Suppressor macrophage treated with lipopolysaccharide for 4 hours (primary cell): ENCODE measurements at regions not wholly inside any gene's neighbourhood (a gene's known extent, or its start where the extent isn't known, plus 50 kb on each side); places are given as distances from the start of the nearest gene placed in this dataset.
"Not testable (repeated sequence)": the region's sequence is repeated elsewhere in the genome, so short reads cannot be mapped to it uniquely, and the experiment has no call there.

Source experiments
- DNase-seq: peaks from one replicate; pipeline ENCODE4 v3.0.0-alpha.2; 2020

DNA sequence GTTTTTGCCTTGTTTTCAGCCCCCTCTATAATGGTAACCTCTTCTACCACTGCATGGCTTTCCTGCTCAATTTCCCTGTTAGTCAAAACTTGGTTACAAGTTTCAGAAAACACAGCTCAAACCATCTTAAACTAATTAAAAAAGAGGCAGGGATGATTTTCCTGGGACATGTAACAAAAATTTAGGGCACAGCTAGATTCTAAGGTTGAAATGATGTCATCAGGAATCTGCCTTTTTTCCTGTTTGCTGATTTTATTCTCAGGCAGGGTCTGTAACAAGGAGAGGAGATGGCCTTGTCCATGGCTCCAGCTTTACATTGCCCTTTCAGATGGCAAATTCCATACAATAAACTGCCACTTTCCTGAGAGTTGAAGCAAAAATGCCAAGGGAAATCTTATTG, 157.9 kb upstream of the CREB1 start:
- DNase-seq, result no peak

DNA sequence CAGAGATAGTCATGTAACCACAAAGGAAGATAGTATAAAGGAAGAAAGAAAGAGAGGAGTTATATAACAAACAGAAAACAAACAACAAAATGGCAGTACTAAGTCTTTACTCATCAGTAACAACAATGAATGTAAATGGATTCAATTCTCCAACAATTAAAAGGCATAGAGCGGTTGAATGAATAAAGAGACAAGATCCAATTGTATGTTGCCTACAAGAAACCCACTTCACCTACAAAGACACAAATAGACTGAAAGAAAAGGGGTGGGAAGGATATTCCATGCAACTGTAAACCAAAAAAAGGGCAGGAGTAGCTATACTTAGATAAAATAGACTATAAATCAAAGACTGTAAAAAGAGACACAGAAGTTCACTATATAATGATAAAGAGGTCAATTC, 157.3 kb upstream of the CREB1 start:
- DNase-seq, result no peak

DNA sequence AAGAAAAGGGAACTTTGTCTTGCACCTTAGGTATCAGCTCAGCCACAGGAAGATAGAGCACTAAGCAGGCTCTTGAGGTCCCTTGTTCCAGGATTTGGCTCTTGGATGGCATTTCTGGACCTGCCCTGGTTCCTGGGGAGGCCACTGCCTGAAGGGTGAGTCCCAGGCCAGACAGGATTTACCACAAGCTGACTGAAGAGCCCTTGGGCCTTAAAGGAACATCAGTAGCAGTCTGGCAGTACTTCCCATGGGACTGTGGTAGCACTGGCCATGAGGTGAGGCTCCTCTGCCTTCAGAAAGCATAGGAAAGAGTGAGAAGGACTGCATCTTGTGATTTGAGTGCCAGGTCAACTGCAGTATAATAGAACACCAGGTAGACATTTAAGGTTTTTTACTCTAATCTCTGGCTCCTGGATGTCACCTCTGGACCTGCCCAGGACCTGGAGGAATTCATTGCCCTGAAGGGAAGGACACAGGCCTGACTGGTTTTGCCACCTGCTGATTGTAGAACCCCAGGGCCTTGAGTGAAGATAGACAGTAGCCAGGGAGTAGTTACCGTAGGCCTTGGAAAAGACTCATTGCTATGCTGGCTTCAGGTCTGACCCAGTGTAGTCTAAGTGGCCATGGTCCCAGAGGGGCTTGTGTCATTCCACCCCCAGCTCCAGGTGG, 154.4 kb upstream of the CREB1 start:
- no peak for DNase-seq

DNA sequence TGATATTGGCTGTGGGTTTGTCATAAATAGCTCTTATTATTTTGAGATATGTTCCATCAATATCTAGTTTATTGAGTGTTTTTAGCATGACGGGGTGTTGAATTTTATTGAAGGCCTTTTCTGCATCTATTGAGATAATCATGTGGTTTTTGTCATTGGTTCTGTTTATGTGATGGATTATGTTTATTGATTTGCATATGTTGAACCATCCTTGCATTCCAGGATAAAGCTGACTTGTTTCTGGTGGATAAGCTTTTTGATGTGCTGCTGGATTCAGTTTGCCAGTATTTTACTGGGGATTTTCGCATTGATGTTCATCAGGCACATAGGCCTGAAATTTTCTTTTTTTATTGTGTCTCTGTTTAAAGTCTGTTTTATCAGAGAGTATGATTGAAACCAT, 151.1 kb upstream of the CREB1 start:
- DNase-seq, result not testable (repeated sequence)

DNA sequence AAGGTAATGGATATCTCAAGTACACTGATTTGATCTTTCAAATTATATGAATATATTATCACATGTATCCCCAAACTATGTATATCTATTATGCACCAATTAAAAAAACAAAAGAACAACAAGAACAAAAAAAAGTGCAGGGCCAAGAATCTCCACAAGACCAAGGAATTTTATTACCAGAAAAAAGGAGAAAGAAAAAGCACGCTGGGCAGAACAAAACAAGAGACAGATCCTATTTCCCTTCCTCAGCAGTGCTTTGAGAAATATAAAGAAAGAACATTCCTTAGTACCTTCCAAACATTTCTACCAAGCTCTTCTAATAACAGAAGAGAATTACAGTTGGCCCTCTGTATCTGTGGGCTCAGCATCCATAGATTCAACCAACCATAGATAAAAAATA, 144.7 kb upstream of the CREB1 start:
- DNase-seq, result no peak

DNA sequence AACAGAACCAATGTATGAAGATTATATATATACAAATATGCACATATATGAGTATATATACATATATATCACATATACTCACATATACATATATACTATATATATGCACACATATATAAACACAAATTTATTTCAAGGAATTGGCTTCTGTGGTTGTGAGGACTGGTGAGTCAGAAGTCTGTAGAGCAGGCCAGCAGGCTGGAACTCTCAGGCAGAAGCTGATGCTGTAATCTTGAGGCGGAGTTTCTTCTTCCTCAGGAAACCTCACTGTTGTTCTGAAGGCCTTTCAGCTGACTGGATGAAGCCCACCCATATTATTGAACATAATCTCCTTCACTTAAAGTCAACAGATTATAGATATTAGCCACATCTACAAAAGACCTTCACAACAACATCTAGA, 143.9 kb upstream of the CREB1 start:
- DNase-seq, result peak; percentile 61

DNA sequence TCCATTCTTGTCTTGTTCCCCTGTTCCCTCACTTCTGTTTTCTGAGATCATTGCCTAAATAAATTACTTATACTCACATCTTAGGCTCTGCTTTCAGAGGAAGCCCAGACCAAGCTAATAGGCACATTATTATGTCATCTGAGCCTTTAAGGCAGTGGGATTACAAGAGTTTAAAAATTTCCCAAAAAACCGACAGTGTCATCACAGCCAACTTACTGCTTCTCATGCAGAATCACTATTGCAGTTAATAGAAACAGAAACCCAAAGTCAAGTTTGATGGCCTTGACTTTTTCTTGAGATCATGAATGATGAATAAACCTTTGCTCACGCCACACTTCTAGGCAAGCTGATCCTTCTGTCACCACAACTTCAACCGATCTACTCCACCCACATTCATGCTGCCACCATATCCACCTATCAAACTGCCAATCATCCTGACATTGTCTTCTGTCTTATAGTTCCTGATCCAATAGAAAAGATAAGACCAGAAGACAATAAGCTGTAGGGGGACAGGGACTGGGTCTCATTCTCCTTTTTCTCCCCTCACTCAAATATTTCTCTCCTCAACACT, 142.7 kb upstream of the CREB1 start:
- DNase-seq, result peak; percentile 91

DNA sequence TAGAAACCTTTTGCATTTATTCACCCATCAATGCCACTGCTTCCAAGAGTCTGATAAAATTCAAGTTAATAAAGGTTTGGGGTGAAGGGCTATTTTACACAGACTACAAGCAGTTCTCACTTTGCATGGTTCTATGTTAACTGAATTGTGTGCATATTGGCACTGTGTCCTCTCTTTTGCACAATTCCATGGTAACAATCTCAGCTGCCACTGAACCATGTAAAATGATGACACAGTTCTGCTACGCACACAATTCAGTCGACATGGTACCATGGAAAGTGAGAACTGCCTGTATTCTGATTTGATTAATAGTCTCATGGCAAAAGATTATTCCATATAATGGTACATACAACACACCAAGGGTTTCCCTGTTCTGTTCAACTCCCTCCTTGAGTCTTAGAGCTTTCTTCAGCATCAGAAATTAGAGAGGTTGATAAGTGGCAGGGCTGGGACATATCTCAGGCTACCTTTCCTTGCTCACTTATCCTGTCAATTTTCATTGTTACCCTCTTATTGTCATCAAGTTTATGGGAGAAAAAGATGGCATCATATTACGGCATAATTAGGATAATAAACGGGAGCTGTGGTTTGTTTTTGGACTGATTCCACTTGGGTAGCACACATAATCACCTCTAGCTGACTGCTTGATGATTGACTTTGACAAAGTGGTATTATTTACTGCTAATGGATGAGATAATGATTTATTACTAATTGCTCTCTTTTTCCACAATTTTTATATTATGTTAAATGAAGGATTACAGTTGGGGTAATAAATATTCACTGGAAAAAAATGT, 139.3 kb upstream of the CREB1 start:
- no peak for DNase-seq

DNA sequence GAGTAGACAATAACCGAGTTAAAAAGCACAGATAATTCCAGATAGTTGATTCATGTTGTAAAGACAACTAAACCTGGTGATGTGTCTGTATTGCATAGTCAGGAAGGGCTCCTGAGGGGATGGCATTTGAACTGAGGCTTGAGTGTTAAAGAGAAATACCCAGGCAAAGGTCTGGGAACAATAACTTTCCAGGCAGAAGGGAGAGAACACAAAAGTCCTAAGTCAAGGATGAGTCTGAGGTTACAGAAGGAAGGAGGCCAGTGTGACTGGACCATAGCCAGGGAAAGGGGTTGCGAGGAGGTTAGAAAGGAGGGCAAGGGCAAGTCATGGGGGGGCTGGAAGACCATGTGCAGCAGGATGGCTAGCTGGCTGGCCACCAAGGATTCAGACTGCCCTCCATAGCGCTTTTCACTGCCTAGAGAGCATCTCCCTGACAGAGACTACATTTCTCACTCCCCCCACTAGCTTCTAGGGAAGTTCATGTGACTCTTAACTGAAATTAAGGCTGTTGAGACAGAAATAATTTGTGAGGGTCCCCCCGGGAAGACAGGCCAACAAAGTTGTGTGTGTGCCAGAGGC, 135.5 kb upstream of the CREB1 start:
- DNase-seq, result no peak

DNA sequence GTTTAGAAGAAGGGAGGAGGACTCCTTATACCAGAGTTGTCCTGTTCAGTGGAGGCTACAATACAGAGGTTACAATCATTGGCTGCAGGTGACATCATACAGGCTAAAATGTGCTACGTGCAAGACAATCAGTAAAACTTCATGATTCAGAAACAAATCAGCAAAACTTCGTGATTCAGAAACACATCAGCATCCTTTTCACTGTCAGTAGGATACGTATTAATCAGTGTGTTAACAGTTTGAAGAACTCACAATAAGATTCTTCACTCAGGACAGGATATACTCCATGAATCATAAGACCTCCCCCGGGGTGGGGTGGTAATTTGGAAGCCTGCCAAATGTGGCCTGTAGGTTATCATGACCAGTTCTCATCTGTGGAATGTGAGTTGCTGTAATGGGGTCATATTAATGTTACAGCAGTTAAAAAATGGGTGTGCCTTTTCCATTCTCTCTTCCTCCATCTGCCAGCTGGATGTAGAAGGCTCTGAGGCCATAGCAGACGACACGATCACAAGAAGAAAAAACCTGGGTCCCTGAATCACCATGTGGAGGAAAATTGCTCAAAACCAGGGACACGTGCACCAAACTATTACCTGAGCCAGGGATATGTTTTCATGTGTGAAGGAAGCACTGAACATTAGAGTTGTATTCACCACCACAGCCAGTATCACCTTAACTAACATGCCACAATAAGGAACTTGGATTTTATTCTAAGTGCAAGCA, 134.8 kb upstream of the CREB1 start:
- DNase-seq, result peak; percentile 57

DNA sequence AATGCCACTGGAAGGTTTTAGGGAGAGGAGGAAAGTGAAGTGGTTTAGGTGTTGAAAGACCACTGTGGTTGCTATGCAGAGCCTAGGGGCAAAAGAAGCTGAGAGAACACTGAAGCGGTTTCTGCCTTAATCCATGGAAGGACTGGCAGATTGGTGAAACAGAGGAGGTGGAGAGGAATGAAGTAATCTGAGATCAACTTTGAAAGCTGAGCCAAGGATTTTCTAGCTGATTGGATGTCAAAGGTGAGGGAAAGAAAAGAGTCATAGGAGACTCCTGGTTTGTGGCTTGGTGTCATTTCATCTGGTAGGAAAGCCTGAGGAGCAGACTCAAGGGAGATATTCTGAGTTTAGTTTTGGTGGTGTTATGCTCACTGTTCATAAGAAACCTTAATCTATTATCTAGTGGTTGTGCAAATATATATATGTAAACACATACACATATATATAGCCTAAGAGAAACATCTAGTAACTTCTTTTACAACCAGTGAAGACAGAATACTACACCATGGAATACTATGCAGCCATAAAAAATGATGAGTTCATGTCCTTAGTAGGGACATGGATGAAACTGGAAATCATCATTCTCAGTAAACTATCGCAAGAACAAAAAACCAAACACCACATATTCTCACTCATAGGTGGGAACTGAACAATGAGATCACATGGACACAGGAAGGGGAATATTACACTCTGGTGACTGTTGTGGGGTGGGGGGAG, 134.1 kb upstream of the CREB1 start:
- no peak for DNase-seq

DNA sequence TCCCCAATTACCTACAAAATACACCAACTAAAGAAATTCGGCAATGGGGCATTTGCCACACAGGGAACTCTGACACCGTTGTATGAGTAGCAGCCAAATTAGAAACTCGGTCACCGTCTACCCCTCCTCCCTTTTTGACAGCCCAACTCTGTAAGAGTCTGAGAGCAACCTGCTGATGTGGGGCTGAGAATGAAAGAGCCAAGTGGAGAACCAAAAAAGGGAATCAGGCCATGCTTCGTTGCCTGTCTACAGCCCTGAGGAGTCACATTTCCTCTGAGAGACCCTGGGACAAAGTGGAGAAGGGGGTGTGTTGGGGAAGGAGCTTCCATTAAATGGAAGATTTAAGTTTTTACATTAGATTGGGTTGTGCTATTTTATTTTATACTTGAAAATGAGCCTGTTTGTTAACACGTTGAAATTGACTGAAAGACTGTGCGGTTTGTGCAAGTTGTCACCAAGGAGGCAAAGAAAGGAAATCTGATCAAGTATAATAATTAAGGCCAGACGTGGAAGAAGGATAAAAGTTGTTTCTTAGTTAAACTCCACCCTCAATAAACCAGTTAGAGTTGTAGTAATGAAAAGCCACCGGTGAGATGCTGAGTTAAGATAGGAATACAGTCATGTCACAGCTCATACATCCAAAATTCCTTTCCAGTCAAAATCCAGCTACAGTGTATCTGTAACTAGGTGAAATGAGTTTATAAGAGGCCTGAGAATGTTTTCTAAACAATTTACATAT, 131.7 kb upstream of the CREB1 start:
- no peak for DNase-seq

DNA sequence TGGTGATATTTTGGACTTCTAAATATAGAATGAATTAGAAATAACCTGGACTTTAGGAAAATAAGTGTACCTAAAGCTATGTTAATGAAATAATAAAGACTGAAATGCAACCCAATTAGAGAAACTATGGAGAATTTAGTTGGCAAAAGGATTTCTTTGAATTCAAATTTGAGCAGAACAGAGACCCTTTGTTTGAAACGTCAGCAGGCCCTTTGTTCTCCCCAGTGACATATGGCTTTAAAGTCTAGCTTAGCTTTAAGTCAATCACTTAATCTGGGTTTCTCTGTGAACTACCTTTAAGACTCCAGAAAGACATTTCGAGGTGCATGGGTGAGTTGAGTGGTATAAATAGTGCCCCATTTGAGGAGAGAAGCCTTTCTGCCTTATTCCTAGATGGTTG, 130.5 kb upstream of the CREB1 start:
- no peak for DNase-seq

DNA sequence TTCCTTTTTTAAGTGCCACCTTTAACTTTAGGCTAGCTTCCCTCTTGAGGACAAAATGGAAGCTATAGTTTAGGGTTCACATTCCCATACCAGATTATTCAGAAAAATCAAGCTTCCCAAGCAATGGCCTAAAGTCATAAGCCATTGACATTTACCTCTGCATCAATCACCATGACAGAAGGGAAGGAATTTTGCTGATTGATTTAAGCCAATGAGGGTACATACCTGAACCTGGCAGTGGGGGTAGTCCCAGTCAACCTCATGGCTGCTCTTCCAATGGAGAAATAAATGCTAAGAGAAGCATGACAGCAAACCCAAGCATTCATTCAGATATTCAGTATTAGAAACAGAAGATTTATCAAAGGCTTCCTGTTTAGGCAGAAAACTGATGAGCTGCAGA, 128.4 kb upstream of the CREB1 start:
- no peak for DNase-seq

DNA sequence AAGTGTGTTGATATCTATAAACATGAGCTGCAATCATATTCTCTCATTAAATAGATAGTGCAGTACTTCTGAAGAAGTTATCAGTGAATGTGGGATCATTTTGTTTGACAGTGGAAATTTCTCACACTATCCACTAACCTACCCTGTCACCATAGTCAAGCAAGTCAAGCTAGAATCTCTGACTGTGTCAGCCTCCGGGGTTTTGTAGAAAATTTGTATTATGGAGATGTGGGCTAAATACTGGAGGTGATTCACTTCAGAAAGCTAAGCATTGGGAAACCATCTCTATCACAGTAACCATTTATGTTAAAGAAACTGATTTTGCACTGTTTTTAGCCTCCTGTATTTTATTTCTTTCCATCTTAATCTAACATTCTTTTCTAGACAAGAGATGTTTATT, 126.6 kb upstream of the CREB1 start:
- no peak for DNase-seq

DNA sequence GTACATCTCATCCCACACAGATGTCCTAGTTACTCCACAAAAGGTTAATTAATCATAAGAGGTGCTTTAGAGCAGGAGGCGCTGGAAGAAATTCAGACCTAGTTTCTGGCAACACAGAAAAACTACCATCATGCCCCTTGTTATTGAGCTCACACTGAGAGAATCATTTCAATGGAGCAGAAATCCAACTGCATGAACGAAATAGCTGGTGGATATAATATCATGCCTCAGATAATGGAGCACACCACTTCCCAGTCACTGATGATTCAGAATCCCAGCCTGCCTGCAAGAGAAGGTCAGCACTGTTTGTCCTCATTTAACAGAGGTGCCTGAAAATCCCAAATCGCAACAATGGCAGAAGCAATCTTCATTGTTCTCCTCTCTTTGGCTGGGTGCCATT, 125.8 kb upstream of the CREB1 start:
- DNase-seq, result no peak

DNA sequence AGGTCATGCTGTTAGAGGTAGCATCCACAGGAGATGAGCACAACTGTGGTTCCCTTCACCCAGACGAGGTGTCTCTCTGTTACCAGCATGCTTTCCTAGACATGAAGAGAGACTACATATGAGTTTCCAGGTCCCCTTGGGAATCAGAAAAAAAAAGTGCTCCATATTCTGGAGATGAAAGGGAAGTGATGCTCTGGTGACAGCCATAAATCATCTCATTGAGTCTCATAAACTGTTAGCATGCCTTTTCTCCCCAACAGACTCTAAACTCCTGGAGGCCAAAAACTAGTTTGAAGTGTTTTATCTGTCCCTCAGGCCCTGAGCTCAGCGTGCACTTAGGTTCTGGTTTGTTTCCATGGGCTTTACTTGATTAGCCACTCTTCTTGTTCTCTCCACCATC, 124.6 kb upstream of the CREB1 start:
- DNase-seq, result no peak

DNA sequence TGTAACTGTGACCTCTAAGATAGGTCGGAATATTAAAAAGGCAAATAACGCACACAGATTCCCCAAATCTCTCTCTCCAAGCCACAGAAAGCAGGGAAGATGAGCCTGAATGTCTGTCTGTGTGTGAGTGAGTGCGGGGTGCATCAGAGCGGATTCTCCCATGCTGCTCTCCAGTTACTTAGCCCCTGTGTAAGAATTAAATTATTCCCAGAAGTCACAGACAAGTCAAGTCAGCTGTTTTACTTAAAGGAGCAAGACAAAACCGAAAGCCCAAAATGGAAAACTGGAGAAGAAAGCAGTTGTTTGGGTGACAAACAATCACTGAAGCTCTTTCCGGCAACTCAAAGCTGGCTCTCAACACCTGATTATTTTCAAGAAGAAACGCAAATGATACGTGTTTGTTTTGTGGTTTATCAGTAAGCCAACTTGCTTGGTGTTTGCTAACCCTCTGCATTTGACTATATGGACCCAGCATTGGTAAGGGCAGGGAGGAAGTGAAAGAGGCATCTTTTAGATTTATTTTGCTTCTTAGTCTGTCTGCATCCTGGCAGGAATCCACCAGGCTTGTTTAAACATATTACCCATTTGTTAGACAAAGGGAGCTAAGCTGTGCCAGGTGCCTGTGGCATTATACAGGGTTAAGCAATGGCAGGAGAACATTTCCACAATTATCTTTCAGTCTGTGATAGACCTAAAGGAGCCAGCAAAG, 121.5 kb upstream of the CREB1 start:
- DNase-seq, result no peak

DNA sequence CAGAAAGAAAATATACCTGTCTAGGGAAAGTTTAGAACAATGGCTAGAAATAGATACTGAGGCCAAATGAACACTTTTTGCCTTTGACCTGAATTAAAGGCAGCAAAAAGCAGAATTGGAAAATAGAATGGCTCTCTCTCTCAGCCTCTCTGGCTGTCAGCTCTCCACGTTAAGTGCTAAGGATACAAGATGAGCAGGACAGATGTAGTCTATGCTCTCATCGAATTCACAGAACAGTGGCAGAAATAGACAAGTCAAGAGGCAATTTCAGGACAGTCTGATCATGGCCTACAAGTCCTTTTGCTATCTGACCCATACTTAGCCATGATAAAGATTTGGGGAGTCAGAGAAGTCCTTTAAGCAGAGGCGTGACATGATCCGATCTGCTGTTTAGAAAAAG, 120.2 kb upstream of the CREB1 start:
- DNase-seq, result no peak

DNA sequence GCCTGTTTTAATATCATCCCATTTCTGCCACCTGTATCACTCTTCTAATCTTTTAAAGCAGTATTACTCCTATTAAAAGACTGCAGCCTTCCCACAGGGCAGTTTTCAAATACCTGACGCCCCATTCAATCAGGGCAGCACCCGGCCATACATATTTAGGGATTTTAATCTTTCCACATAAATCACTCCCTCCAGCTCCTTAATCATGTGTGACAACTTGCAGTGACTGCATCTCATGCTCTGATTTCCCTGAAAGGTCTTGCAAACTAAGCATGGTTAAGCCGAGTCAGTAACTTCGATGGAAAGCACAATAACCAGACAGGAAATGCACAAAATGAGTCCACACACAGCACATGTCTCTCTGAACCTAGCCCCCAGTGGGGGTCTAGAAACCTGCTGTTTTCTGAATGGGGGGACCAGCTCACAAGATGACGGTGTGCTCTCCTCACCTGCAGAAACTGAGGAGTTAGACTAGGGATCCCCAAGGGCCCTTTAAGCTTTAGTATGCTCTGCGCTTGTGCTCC, 116.9 kb upstream of the CREB1 start:
- no peak for DNase-seq

DNA sequence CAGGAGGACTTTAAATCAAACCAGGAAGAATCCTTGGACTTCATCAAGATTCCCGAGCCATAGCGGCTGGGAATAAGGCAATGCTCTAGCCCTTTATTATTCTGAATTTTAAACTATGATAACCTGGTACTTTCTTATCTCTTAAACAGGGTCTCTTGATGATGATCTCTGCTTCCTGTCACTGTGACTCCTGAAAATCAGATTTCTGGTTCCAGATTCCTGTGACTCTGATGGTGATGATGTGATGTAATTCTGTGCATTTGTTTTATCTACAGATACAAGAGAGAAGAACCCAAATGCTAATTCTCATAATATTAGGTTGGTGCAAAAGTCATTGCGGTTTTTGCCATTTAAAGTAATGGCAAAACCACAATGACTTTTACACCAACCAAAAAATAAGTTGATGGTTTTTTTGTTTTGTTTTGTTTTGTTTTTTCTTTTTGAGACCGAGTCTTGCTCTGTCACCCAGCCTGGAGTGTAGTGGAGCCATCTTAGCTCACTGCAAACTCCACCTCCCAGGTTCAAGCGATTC, 116.3 kb upstream of the CREB1 start:
- DNase-seq, result no peak
